BJ (cell line): ENCODE measurements at regions not wholly inside any gene's neighbourhood (a gene's known extent, or its start where the extent isn't known, plus 50 kb on each side); places are given as distances from the start of the nearest gene placed in this dataset.

Experiments used
- CTCF ChIA-PET: fragments of 350-600 bp; formaldehyde crosslinking; extraction: SDS; loops from one replicate; lab custom pipeline; 2021; ENCODE audit warnings: antibody characterized with exemption, inconsistent platforms; lab: Yijun Ruan, JAX
- POLR2A ChIA-PET: fragments of 300-600 bp; sonication (Branson Sonifier 250); formaldehyde crosslinking; extraction: SDS; loops from one replicate; lab custom pipeline; 2021; ENCODE audit warnings: antibody characterized with exemption; lab: Charles Lee
- DNase-seq: peaks from one replicate; pipeline ENCODE4 v3.0.0-alpha.2; 2011; ENCODE audit warnings: low read depth
- H3K27me3 ChIP-seq: 2 replicates; pipeline ENCODE4 v1.6.0; 2011; ENCODE audit warnings: low read length; ENCODE audit not compliant: control insufficient read depth, insufficient read depth
- H3K36me3 ChIP-seq: 2 replicates; pipeline ENCODE4 v1.5.1; 2011; ENCODE audit warnings: low read length; ENCODE audit not compliant: control insufficient read depth, insufficient read depth
- H3K4me3 ChIP-seq: 2 replicates; pipeline ENCODE4 v1.5.1; 2011; ENCODE audit warnings: low read depth, mild to moderate bottlenecking, control low read depth, low read length
- TF ChIP-seq, protein P1 (sequence below): IDR thresholded peaks from 2 replicates; pipeline ENCODE4 v1.5.1; 2011; ENCODE audit warnings: low read depth, mild to moderate bottlenecking, control low read depth, inconsistent platforms, low read length, moderate library complexity; ENCODE audit not compliant: insufficient read depth

GRCh38 chr9:16030528-16031185 is 477.8 kb downstream of the CCDC171 start:
- Histone ChIP-seq H3K4me3 (no peak overlapping the region), H3K27me3 (no peaks in the 10 kb centered on the region), H3K36me3 (no peaks in the 10 kb centered on the region)
- TF ChIP-seq, protein P1, sequence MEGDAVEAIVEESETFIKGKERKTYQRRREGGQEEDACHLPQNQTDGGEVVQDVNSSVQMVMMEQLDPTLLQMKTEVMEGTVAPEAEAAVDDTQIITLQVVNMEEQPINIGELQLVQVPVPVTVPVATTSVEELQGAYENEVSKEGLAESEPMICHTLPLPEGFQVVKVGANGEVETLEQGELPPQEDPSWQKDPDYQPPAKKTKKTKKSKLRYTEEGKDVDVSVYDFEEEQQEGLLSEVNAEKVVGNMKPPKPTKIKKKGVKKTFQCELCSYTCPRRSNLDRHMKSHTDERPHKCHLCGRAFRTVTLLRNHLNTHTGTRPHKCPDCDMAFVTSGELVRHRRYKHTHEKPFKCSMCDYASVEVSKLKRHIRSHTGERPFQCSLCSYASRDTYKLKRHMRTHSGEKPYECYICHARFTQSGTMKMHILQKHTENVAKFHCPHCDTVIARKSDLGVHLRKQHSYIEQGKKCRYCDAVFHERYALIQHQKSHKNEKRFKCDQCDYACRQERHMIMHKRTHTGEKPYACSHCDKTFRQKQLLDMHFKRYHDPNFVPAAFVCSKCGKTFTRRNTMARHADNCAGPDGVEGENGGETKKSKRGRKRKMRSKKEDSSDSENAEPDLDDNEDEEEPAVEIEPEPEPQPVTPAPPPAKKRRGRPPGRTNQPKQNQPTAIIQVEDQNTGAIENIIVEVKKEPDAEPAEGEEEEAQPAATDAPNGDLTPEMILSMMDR: no peak
- POLR2A ChIA-PET: interaction anchor here (0.6 kb wide), 1 partner anchor 785 kb away, joined by 3 read pairs; no protein-coding TSS in a partner anchor
- CTCF ChIA-PET: interaction anchor here (0.6 to 1.1 kb wide), 3 partner anchors 13 to 1074 kb away, joined by 3 to 4 read pairs (median 3); no protein-coding TSS in a partner anchor
- DNase-seq: peak; percentile 77

- TF ChIP-seq, protein P1: no peak
- POLR2A ChIA-PET: interaction anchor here (0.6 kb wide), 1 partner anchor 786 kb away, joined by 3 read pairs; no protein-coding TSS in a partner anchor
- Histone ChIP-seq H3K36me3 (no peaks in the 10 kb centered on the region), H3K4me3 (no peak overlapping the region), H3K27me3 (no peaks in the 10 kb centered on the region)
- CTCF ChIA-PET: interaction anchor here (1.1 to 1.2 kb wide), 3 partner anchors 8 to 384 kb away, joined by 3 to 4 read pairs (median 3); no protein-coding TSS in a partner anchor
- DNase-seq: no peak
Observed at GRCh38 chr9:16031486-16031885, 478.6 kb downstream of the CCDC171 start.

DNA sequence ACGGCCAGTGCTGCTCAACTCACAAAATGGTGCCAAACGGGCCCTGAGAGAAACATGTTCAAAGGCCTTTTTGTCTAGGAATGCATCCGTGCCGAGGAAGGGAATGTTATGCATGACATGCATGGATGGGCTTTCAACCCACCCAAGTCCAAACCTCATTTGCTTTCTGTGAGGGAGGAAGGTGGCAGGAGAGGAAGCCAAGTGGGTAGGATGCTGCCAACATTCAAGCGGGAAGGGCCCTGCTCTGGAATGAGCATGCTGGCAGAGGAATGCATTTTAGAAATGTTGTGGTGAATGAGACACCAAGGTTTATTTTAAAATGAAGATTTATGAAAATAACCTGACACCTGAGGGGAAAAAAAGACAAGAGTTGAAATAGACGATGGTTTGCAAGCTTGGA is 479.1 kb downstream of the CCDC171 start:
- no peak for DNase-seq
- ChIA-PET CTCF (interaction anchor here (1.1 to 1.8 kb wide), 4 partner anchors 9 to 384 kb away, joined by 3 to 5 read pairs (median 4); no protein-coding TSS in a partner anchor), POLR2A (no interaction called here)
- TF ChIP-seq, protein P1: no peak
- Histone ChIP-seq H3K27me3 (no peaks in the 10 kb centered on the region), H3K36me3 (no peaks in the 10 kb centered on the region), H3K4me3 (no peak overlapping the region)

GRCh38 chr9:16032799-16033198 is 480.0 kb downstream of the CCDC171 start:
- H3K4me3 ChIP-seq: no peak overlapping the region
- POLR2A ChIA-PET: no interaction called here
- no peaks in the 10 kb centered on the region for H3K27me3 ChIP-seq
- H3K36me3 ChIP-seq: no peaks in the 10 kb centered on the region
- CTCF ChIA-PET: interaction anchor here (1.1 to 1.8 kb wide), 3 partner anchors 9 to 20 kb away, joined by 3 to 5 read pairs (median 4); no protein-coding TSS in a partner anchor
- DNase-seq: no peak
- TF ChIP-seq, protein P1: peak; percentile 24; the same call in 1 of the 2 replicates

DNA sequence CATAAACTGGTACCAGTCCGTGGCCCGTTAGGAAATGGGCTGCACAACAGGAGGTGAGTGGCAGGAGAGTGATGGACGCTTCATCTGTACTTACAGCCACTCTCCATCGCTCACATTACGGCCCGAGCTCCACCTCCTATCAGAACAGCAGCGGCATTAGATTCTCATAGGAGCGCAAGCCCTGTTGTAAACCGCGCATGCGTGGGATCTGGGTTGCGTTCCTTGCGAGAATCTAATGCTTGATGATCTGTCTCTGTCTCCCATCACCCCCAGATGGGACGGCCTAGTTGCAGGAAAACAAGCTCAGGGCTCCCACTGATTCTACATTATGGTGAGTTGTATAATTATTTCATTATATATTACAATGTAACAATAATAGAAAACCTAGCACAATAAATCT is 480.4 kb downstream of the CCDC171 start:
- H3K36me3 ChIP-seq: no peaks in the 10 kb centered on the region
- H3K27me3 ChIP-seq: no peaks in the 10 kb centered on the region
- DNase-seq: no peak
- CTCF ChIA-PET: interaction anchor here (1.3 to 1.8 kb wide), 2 partner anchors 9 to 19 kb away, joined by 4 to 5 read pairs; no protein-coding TSS in a partner anchor
- POLR2A ChIA-PET: no interaction called here
- TF ChIP-seq, protein P1: no peak
- H3K4me3 ChIP-seq: no peak overlapping the region
